Hematopoietic multipotent progenitor cell treated with erythropoietin and hydrocortisone succinate and interleukin-3 and kit ligand, for 17 days (in vitro differentiated cells): ENCODE measurements at regions not wholly inside any gene's neighbourhood (a gene's known extent, or its start where the extent isn't known, plus 50 kb on each side); places are given as distances from the start of the nearest gene placed in this dataset.

Source experiments
- DNase-seq: peaks from one replicate; pipeline ENCODE4 v3.0.0-alpha.2; 2015; ENCODE audit warnings: low spot score

- no peak for DNase-seq
Measured at GRCh38 chr3:176430244-176431037, 766.8 kb downstream of the TBL1XR1 start.

GRCh38 chr3:176428552-176428951, 768.7 kb downstream of the TBL1XR1 start:
- DNase-seq = no peak

DNA sequence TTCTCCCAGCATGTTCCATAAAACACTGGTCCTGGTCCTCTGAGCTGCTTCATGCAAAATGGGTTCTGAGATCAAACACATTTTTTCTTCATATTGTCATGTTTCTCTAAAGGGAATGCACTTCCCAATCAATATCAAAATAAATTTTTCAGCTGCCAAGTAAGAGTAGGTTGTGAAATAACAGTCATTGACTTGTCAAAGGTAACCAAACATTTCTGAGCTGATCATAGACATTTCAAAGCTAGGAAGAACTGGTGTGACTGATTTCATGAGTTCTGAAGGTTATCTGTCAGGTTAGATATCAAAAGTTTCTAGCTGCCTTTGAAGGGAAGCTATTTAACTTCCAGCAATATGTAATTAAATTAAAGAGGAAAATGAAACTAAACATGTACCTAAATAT, 770.9 kb downstream of the TBL1XR1 start:
- DNase-seq = no peak

DNA sequence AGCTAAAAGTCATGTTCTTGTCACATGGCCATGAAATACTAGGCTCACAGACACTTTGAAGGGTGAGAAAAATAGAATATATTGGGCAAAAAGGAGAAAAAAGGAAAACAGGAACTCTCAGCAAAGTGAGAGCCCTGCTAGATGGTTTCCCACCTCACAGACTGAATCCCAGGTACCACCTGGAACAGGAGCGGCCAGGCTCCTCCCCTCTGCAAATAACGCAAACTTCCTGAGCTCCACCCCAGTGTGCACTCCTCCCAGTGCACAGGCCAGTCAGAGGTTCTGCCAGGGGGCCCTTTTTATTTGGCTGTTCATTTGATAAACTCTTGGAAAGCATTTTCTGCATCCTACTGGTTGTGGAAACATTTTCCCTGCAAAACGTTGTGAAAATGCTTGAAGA, 780.4 kb downstream of the TBL1XR1 start:
- DNase-seq = no peak

GRCh38 chr3:176415661-176416295, 781.5 kb downstream of the TBL1XR1 start:
- no peak for DNase-seq

GRCh38 chr3:176412771-176413170, 784.5 kb downstream of the TBL1XR1 start:
- DNase-seq = no peak

DNA sequence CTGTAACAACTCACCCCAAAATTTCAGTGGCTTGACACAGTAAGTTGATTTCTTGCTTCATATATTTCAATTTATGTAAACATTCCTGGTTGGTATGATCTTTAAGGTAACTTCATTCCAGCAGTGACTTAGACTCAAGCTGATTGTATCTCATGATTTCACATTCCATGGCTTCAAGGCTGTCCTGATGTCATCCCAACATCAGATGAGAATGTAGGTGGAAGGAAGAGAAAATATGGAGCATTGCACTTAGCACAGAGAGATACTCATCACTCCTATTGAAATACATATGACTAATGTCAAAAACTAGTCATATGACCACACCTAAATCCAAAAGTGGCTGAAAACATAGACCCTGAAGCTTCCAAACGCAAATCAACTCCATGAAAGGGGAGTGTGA, 793.8 kb downstream of the TBL1XR1 start:
- no peak for DNase-seq

GRCh38 chr3:176401211-176401610, 796.1 kb downstream of the TBL1XR1 start:
- no peak for DNase-seq

- DNase-seq = no peak
Measured at GRCh38 chr3:176399193-176399592, 798.1 kb downstream of the TBL1XR1 start.

DNA sequence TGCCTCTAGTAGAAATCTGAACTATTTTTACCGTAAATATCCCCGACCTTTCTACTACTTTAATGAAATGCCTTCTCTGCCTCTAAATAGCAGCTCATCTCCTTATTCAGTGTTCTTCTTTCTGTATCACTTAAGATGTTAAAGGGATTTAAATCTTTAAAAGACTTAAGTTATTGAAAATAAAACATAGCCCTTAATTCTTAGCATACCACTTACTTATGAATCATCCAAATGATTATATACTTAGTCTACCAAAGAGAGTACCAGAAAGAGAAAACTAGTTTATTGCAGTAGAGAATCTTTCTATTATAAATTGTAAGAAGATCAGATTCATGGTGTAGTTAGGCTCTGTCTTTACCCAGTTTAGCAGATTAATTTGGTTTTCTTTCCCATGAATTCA, 802.0 kb downstream of the TBL1XR1 start:
- DNase-seq = no peak

DNA sequence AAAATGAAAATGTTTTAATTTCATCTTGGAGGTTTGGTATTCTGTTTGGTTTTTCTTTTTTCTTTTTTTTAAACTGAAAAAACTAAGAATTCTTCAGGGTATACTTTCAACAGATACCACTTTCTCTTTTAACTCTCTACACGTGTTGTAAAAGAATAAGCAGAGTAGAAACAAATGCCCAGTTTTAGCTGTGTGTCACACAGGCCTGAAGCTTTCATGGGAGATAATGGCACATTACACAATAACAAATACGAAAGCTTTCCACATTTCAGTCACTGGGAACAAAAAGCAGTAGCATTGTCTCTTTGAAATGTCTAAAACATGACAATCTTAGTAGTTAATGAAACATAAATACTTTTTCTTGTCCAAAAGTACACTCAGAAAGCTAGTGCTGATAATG, 818.5 kb downstream of the TBL1XR1 start:
- no peak for DNase-seq

- DNase-seq = no peak
Measured at GRCh38 chr3:176376531-176376930, 820.8 kb downstream of the TBL1XR1 start.

- DNase-seq = no peak
Measured at GRCh38 chr3:176375519-176375918, 821.8 kb downstream of the TBL1XR1 start.

DNA sequence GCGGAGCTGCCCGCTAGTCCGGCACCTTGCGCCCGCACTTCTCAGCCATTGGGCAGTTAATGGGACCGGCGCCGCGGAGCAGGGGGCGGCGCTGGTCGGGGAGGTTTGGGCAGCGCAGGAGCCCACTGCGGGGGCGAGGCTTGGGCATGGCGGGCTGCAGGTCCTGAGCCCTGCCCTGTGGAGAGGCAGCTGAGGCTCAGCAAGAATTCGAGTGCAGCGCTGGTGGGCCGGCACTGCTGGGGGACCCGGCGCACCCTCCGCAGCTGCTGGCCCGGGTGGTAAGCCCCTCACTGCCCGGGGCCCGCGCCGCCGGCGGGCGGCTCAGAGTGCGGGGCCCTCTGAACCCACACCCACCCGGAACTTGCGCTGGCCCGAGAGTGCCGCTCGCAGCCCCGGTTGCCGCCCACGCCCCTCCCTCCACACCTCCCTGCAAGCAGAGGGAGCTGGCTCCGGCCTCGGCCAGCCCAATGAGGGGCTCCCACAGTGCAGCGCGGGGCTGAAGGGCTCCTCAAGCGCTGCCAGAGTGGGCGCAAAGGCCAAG, 835.0 kb downstream of the TBL1XR1 start:
- DNase-seq = no peak

DNA sequence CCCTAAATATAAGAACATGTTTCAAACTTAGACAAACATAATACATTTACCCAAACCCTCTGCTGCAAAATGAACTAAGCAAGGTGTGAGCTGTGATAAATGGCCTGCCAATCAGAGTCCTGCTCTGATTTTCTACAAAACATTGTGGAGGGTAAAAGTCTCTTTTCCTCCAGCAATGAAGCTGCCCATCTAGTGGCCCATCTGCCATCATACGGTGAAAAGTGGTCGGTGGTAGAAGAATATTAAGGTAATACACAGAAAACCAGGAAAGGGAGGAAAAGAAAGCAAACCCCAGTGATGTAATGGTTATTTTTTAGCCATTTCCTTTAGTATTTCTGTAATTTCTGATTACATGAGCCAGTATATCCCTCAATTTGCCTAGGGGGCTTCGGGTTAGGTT, 838.1 kb downstream of the TBL1XR1 start:
- DNase-seq = no peak

GRCh38 chr3:176357891-176358290, 839.4 kb downstream of the TBL1XR1 start:
- DNase-seq = no peak

DNA sequence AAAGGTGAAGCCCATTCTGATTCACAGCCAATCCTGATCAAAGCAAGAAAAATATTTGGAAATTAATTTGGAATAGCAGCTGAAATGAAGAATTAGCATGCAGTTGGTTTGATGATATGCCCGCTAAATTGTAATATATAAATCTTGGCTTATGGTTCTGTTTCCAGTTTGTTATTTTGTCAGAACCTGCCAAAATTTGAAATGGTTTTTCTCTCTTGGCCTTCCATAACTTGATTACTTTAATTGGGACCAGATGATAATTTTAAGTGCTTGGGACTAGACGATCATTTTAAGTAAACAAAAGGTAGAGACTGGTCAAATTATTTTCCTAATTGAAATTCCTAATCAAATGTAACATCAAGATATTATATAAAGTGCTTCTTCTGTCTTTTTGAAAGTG, 842.4 kb downstream of the TBL1XR1 start:
- DNase-seq = no peak

GRCh38 chr3:176352716-176353334, 844.5 kb downstream of the TBL1XR1 start:
- no peak for DNase-seq

GRCh38 chr3:176351408-176351807, 845.9 kb downstream of the TBL1XR1 start:
- DNase-seq = no peak

- DNase-seq = no peak
Measured at GRCh38 chr3:176349706-176350105, 847.6 kb downstream of the TBL1XR1 start.

DNA sequence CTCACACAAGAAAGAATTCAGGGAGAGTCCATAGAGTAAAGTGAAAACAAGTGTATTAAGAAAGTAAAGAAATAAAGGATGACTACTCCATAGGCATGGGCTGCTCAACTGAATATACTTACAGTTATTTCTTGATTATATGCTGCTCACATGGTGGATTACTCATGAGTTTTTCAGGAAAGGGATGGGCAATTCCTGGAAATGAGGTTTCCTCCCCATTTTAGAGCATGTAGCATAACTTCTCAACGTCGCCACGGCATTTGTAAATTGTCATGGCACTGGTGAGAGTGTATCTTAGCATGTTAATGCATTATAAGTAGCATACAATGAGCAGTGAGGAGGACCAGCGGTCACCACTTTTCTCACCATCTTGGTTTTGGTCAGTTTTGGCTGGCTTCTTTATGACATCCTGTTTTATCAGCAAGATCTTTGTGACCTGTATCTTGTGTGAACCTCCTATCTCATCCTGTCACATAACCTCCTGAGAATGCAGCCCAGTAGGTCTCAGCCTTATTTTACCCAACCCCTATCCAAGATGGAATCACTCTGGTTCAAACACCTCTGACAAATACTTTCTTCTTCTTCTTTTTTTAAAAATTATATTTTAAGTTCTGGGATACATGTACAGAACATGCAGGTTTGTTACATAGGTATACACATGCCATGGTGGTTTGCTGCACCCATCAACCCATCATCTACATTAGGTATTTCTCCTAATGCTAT, 849.7 kb downstream of the TBL1XR1 start:
- DNase-seq = no peak

GRCh38 chr3:176341963-176342362, 855.3 kb downstream of the TBL1XR1 start:
- no peak for DNase-seq
